ENCODE measurements at regions not wholly inside any gene's neighbourhood (a gene's known extent, or its start where the extent isn't known, plus 50 kb on each side); places are given as distances from the start of the nearest gene placed in this dataset.
"Not testable (repeated sequence)": the region's sequence is repeated elsewhere in the genome, so short reads cannot be mapped to it uniquely, and the experiment has no call there.

DNA sequence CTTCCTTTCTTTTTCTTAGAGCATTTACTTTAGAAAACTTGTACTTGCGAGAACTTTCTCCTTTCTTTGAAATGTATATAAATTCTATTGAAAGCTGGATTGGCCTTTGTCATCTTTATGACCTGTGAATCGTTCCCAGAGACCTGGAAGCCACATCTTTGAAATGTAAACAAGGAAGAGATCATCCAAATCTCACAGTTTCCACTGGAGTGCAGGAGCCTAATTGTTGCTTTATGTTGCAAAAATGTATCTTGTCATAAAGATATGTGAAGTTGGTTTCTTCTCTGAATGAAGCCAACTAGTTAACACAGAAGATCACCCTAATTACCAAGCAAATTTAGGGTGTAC lies 1101.8 kb downstream of the TAF11L14 start:
- intact Hi-C loops (cut with micrococcal nuclease): no loop called here
- H4K91ac ChIP-seq (ENCODE audit: insufficient read depth, low read depth, low read length): no peak overlapping the region
- H3K9me1 ChIP-seq (ENCODE audit: insufficient read depth, low read length): no peaks in the 10 kb centered on the region
- H3K23ac ChIP-seq (ENCODE audit: low read depth, low read length): no peak overlapping the region
- TF ChIP-seq BHLHE40 (IDR thresholded peaks at IDR 0.05; ENCODE audit: low read depth, low read length) (no peak), RFX5 (IDR thresholded peaks at IDR 0.05; ENCODE audit: low read depth, low read length) (no peak), POLR2A (IDR thresholded peaks at IDR 0.05; ENCODE audit: low read depth, low read length) (no peak), SMC3 (IDR thresholded peaks at IDR 0.05; ENCODE audit: low read depth, low read length) (no peak), CHD1 (IDR thresholded peaks at IDR 0.05; ENCODE audit: low read depth, low read length) (no peak), ELK1 (IDR thresholded peaks at IDR 0.05; ENCODE audit: borderline replicate concordance, low read depth, low read length) (no peak)
- TF ChIP-seq, protein P1, sequence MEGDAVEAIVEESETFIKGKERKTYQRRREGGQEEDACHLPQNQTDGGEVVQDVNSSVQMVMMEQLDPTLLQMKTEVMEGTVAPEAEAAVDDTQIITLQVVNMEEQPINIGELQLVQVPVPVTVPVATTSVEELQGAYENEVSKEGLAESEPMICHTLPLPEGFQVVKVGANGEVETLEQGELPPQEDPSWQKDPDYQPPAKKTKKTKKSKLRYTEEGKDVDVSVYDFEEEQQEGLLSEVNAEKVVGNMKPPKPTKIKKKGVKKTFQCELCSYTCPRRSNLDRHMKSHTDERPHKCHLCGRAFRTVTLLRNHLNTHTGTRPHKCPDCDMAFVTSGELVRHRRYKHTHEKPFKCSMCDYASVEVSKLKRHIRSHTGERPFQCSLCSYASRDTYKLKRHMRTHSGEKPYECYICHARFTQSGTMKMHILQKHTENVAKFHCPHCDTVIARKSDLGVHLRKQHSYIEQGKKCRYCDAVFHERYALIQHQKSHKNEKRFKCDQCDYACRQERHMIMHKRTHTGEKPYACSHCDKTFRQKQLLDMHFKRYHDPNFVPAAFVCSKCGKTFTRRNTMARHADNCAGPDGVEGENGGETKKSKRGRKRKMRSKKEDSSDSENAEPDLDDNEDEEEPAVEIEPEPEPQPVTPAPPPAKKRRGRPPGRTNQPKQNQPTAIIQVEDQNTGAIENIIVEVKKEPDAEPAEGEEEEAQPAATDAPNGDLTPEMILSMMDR (conservative IDR thresholded peaks at IDR 0.05; ENCODE audit: low read depth, low read length): no peak
- H3K4me2 ChIP-seq (ENCODE audit: low read depth, low read length): no peak overlapping the region
- no peak overlapping the region for H4K8ac ChIP-seq (ENCODE audit: low read depth in 2 of 2, low read length in 2 of 2)
- H3K4me1 ChIP-seq (ENCODE audit: control insufficient read depth, insufficient read depth, low read length): no peaks in the 10 kb centered on the region
- H4K20me1 ChIP-seq (ENCODE audit: insufficient read depth, low read length): no peaks in the 10 kb centered on the region
- no peaks in the 10 kb centered on the region for H3K27me3 ChIP-seq (ENCODE audit: control insufficient read depth, insufficient read depth, low read length)
- no peaks in the 10 kb centered on the region for H3K36me3 ChIP-seq (ENCODE audit: control insufficient read depth, insufficient read depth, low read length)
- H2AK9ac ChIP-seq (replicated peaks; ENCODE audit: low read depth, low read length, poor library complexity): no peak overlapping the region
- H3K4me3 ChIP-seq (ENCODE audit: insufficient read depth, low read depth, low read length): no peak overlapping the region
- H2BK120ac ChIP-seq (ENCODE audit: low read depth, low read length): no peak overlapping the region
- BruUV-seq (replicated peaks): no TSS peak
- dilution Hi-C loops (cut with HindIII; ENCODE audit: low sequenced_read_pairs, unreplicated experiment): no loop called here
- no peak overlapping the region for H3K9ac ChIP-seq (ENCODE audit: low read depth, low read length)
- ChIA-PET CTCF (no interaction called here), POLR2A (ENCODE audit: unreplicated experiment) (no interaction called here)
- H3K56ac ChIP-seq (ENCODE audit: extremely low read depth, insufficient read depth, low read length): no peak overlapping the region
- no peak overlapping the region for H3K4ac ChIP-seq (ENCODE audit: low read depth, low read length)
- ATAC-seq (ENCODE audit: low read depth): no peak
- no peak overlapping the region for H2BK20ac ChIP-seq (ENCODE audit: low read depth, low read length)
- no peak for DNase-seq
- no CpG with 5 or more reads among the region's 2 CpGs for WGBS, 2 experiments (ENCODE audit: extremely low coverage in 2 of 2, insufficient read length in 1 of 2)
- H3K27ac ChIP-seq (ENCODE audit: insufficient read depth, low read length): no peak overlapping the region
- in situ Hi-C loops (cut with MboI; ENCODE audit: low sequenced_read_pairs): no loop called here
- peaks cover 7% of the 10 kb centered on the region for H3K9me3 ChIP-seq (ENCODE audit: control insufficient read depth, insufficient read depth, low read length)
- no peak overlapping the region for H3K14ac ChIP-seq (replicated peaks; ENCODE audit: low read depth, low read length)
- no peak overlapping the region for H2AK5ac ChIP-seq (ENCODE audit: low read depth, low read length)
- no peak overlapping the region for H4K5ac ChIP-seq (ENCODE audit: low read depth, low read length)
- H2AFZ ChIP-seq (replicated peaks; ENCODE audit: low read length, poor library complexity): no peak overlapping the region
- no peak overlapping the region for H2BK15ac ChIP-seq (ENCODE audit: low read depth, low read length)
- H2BK5ac ChIP-seq (ENCODE audit: low read depth, low read length, poor library complexity, severe bottlenecking): no peak overlapping the region
- H3K18ac ChIP-seq (ENCODE audit: low read depth, low read length): no peak overlapping the region
- H3K79me1 ChIP-seq (ENCODE audit: low read depth in 1 of 2, low read length in 2 of 2): no peaks in the 10 kb centered on the region

- H2AFZ ChIP-seq (replicated peaks; ENCODE audit: low read length, poor library complexity): not testable (repeated sequence)
Measured at GRCh38 chr5:18736736-18737135, 1102.5 kb downstream of the TAF11L14 start.

More at GRCh38 chr5:18736736-18737135, 1102.5 kb downstream of the TAF11L14 start:
- H4K5ac ChIP-seq (ENCODE audit: low read depth, low read length); H3K9ac ChIP-seq (ENCODE audit: low read depth, low read length); H3K79me1 ChIP-seq (ENCODE audit: low read depth in 1 of 2, low read length in 2 of 2); DNase-seq; H3K56ac ChIP-seq (ENCODE audit: extremely low read depth, insufficient read depth, low read length); H2AK5ac ChIP-seq (ENCODE audit: low read depth, low read length); H3K4ac ChIP-seq (ENCODE audit: low read depth, low read length); intact Hi-C loops (cut with micrococcal nuclease); H2AK9ac ChIP-seq (replicated peaks; ENCODE audit: low read depth, low read length, poor library complexity); ATAC-seq (ENCODE audit: low read depth); H3K23ac ChIP-seq (ENCODE audit: low read depth, low read length); H4K20me1 ChIP-seq (ENCODE audit: insufficient read depth, low read length); H3K4me3 ChIP-seq (ENCODE audit: insufficient read depth, low read depth, low read length); POLR2A ChIA-PET (ENCODE audit: unreplicated experiment); BruUV-seq (replicated peaks); H3K9me1 ChIP-seq (ENCODE audit: insufficient read depth, low read length); CTCF ChIA-PET; H2BK15ac ChIP-seq (ENCODE audit: low read depth, low read length); H2BK20ac ChIP-seq (ENCODE audit: low read depth, low read length); in situ Hi-C loops (cut with MboI; ENCODE audit: low sequenced_read_pairs); H4K91ac ChIP-seq (ENCODE audit: insufficient read depth, low read depth, low read length); H3K27ac ChIP-seq (ENCODE audit: insufficient read depth, low read length); H3K4me2 ChIP-seq (ENCODE audit: low read depth, low read length); H2BK120ac ChIP-seq (ENCODE audit: low read depth, low read length); dilution Hi-C loops (cut with HindIII; ENCODE audit: low sequenced_read_pairs, unreplicated experiment); H2BK5ac ChIP-seq (ENCODE audit: low read depth, low read length, poor library complexity, severe bottlenecking); H3K27me3 ChIP-seq (ENCODE audit: control insufficient read depth, insufficient read depth, low read length); H3K36me3 ChIP-seq (ENCODE audit: control insufficient read depth, insufficient read depth, low read length); H3K9me3 ChIP-seq (ENCODE audit: control insufficient read depth, insufficient read depth, low read length); H3K14ac ChIP-seq (replicated peaks; ENCODE audit: low read depth, low read length); H3K4me1 ChIP-seq (ENCODE audit: control insufficient read depth, insufficient read depth, low read length); H4K8ac ChIP-seq (ENCODE audit: low read depth in 2 of 2, low read length in 2 of 2); H3K18ac ChIP-seq (ENCODE audit: low read depth, low read length): not testable (repeated sequence)
- WGBS, 2 experiments (ENCODE audit: extremely low coverage in 2 of 2, insufficient read length in 1 of 2): no CpG with 5 or more reads among the region's 7 CpGs

Measured in IMR-90 (cell line).